ENCODE measurements at regions not wholly inside any gene's neighbourhood (a gene's known extent, or its start where the extent isn't known, plus 50 kb on each side); places are given as distances from the start of the nearest gene placed in this dataset.

DNA sequence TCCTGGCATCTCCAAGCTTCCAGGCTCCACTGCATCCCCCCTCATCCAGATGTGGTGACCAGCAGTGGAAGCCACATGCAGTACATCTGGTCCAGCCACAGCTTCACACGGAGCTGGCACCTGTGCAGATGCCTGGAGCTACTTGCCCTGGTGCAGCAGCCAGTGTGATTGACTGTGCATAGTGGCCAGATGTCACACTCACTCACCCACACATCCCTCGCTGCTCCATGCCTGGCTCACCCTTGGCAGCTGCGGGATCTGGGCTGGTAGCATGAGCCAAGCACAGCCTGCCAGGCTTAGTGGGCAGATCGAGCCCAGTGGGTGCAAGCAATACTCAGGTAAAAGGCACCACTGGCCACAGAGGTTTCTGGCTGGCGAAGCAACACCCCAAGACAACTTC lies 398.0 kb upstream of the CNTN4 start:
- no peaks in the 10 kb centered on the region for H3K79me2 ChIP-seq (ENCODE audit: low read length)
- no peak overlapping the region for H3K9ac ChIP-seq (ENCODE audit: low read length)
- no peak overlapping the region for H3K4me3 ChIP-seq (ENCODE audit: low read length)
- no peak for DNase-seq
- no peaks in the 10 kb centered on the region for H3K9me2 ChIP-seq (replicated peaks; ENCODE audit: insufficient read depth, low read length)
- H3K36me3 ChIP-seq (replicated peaks; ENCODE audit: insufficient read depth, low read length) = no peaks in the 10 kb centered on the region
- no peak overlapping the region for H2AFZ ChIP-seq (ENCODE audit: low read length)
- H3K4me2 ChIP-seq (ENCODE audit: low read depth, low read length) = no peak overlapping the region
- no peak for TF ChIP-seq EZH2 (optimal IDR thresholded peaks at IDR 0.05; ENCODE audit: low read depth, low read length)
- no peak for TF ChIP-seq CTCF (IDR thresholded peaks at IDR 0.05; ENCODE audit: low read length)
- no peak for TF ChIP-seq EZH2phosphoT487 (IDR thresholded peaks at IDR 0.05; ENCODE audit: low read length)
- no peak overlapping the region for H3K27ac ChIP-seq (ENCODE audit: low read length)
- H3F3A ChIP-seq (ENCODE audit: insufficient read depth, low read length) = no peaks in the 10 kb centered on the region
- H4K20me1 ChIP-seq (ENCODE audit: insufficient read depth, low read length) = no peaks in the 10 kb centered on the region
- H3K27me3 ChIP-seq (replicated peaks; ENCODE audit: insufficient read depth, low read length) = no peaks in the 10 kb centered on the region
- H3K9me3 ChIP-seq (replicated peaks; ENCODE audit: insufficient read depth, low read length) = no peaks in the 10 kb centered on the region
- H3K4me1 ChIP-seq (ENCODE audit: low read length) = no peaks in the 10 kb centered on the region

- H3K9me3 ChIP-seq (replicated peaks; ENCODE audit: insufficient read depth, low read length) = no peaks in the 10 kb centered on the region
- no peaks in the 10 kb centered on the region for H3F3A ChIP-seq (ENCODE audit: insufficient read depth, low read length)
- no peak overlapping the region for H3K4me2 ChIP-seq (ENCODE audit: low read depth, low read length)
- no peak for DNase-seq
- H3K4me1 ChIP-seq (ENCODE audit: low read length) = no peaks in the 10 kb centered on the region
- H3K27ac ChIP-seq (ENCODE audit: low read length) = no peak overlapping the region
- no peaks in the 10 kb centered on the region for H4K20me1 ChIP-seq (ENCODE audit: insufficient read depth, low read length)
- no peak overlapping the region for H3K9ac ChIP-seq (ENCODE audit: low read length)
- H2AFZ ChIP-seq (ENCODE audit: low read length) = no peak overlapping the region
- H3K27me3 ChIP-seq (replicated peaks; ENCODE audit: insufficient read depth, low read length) = no peaks in the 10 kb centered on the region
- no peaks in the 10 kb centered on the region for H3K36me3 ChIP-seq (replicated peaks; ENCODE audit: insufficient read depth, low read length)
- H3K79me2 ChIP-seq (ENCODE audit: low read length) = no peaks in the 10 kb centered on the region
- no peak overlapping the region for H3K4me3 ChIP-seq (ENCODE audit: low read length)
- no peaks in the 10 kb centered on the region for H3K9me2 ChIP-seq (replicated peaks; ENCODE audit: insufficient read depth, low read length)
- TF ChIP-seq CTCF (IDR thresholded peaks at IDR 0.05; ENCODE audit: low read length) (no peak), EZH2phosphoT487 (IDR thresholded peaks at IDR 0.05; ENCODE audit: low read length) (no peak), EZH2 (optimal IDR thresholded peaks at IDR 0.05; ENCODE audit: low read depth, low read length) (no peak)
These were observed 395.5 kb upstream of the CNTN4 start for GRCh38 chr3:1703169-1703568.

DNA sequence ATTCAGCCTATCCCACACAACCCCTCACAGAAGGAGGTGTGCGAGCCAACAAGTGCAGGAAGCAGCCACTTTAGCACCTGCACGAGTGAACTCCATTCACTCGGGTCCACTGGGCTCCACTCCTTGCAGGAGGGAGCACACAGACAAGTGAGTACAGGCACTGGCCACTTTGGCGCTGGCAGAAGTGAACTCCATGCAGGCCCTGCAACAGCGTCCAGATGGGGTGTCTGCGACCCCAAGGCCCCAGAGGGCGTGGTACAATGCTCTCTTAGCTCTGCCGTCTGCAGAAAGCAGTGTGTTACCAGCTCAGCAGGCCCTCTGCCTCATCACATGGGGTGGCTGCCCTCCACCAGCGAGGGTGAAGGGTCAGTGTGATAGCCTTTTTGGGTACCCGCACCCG lies 388.0 kb upstream of the CNTN4 start:
- TF ChIP-seq EZH2phosphoT487 (IDR thresholded peaks at IDR 0.05; ENCODE audit: low read length) = no peak
- TF ChIP-seq EZH2 (optimal IDR thresholded peaks at IDR 0.05; ENCODE audit: low read depth, low read length) = no peak
- TF ChIP-seq CTCF (IDR thresholded peaks at IDR 0.05; ENCODE audit: low read length) = no peak
- no peaks in the 10 kb centered on the region for H3K9me2 ChIP-seq (replicated peaks; ENCODE audit: insufficient read depth, low read length)
- H3K4me2 ChIP-seq (ENCODE audit: low read depth, low read length) = no peak overlapping the region
- no peaks in the 10 kb centered on the region for H4K20me1 ChIP-seq (ENCODE audit: insufficient read depth, low read length)
- H3K79me2 ChIP-seq (ENCODE audit: low read length) = no peaks in the 10 kb centered on the region
- H3K9ac ChIP-seq (ENCODE audit: low read length) = no peak overlapping the region
- H3K36me3 ChIP-seq (replicated peaks; ENCODE audit: insufficient read depth, low read length) = no peaks in the 10 kb centered on the region
- no peak overlapping the region for H2AFZ ChIP-seq (ENCODE audit: low read length)
- H3K4me3 ChIP-seq (ENCODE audit: low read length) = no peak overlapping the region
- H3K27ac ChIP-seq (ENCODE audit: low read length) = no peak overlapping the region
- H3K4me1 ChIP-seq (ENCODE audit: low read length) = no peaks in the 10 kb centered on the region
- H3F3A ChIP-seq (ENCODE audit: insufficient read depth, low read length) = no peaks in the 10 kb centered on the region
- no peak for DNase-seq
- H3K9me3 ChIP-seq (replicated peaks; ENCODE audit: insufficient read depth, low read length) = no peaks in the 10 kb centered on the region
- no peaks in the 10 kb centered on the region for H3K27me3 ChIP-seq (replicated peaks; ENCODE audit: insufficient read depth, low read length)
